GM23248 (cell line): ENCODE measurements at regions not wholly inside any gene's neighbourhood (a gene's known extent, or its start where the extent isn't known, plus 50 kb on each side); places are given as distances from the start of the nearest gene placed in this dataset.

Experiments
- DNase-seq: peaks from one replicate; pipeline ENCODE4 v3.0.0-alpha.2; 2015
- H2AFZ ChIP-seq: fragments of 200-600 bp; sonication (generic); 2 replicates; pipeline ENCODE4 v1.6.1; 2016; ENCODE audit warnings: antibody characterized with exemption
- H3F3A ChIP-seq: fragments of 200-600 bp; sonication (generic); 2 replicates; pipeline ENCODE4 v1.6.1; 2016; ENCODE audit warnings: mild to moderate bottlenecking, antibody characterized with exemption, mixed run types; ENCODE audit not compliant: insufficient read depth
- H3K27ac ChIP-seq: fragments of 200-600 bp; sonication (generic); 2 replicates; pipeline ENCODE4 v1.5.1; 2016; ENCODE audit warnings: mild to moderate bottlenecking
- H3K27me3 ChIP-seq: fragments of 200-600 bp; sonication (generic); replicated peaks from 2 replicates; pipeline ENCODE4 v1.6.1; 2016; ENCODE audit warnings: mild to moderate bottlenecking; ENCODE audit not compliant: insufficient read depth
- H3K36me3 ChIP-seq: fragments of 200-600 bp; sonication (generic); 2 replicates; pipeline ENCODE4 v1.6.1; 2016; ENCODE audit warnings: low read depth, mild to moderate bottlenecking
- H3K4me1 ChIP-seq: fragments of 200-600 bp; sonication (generic); 2 replicates; pipeline ENCODE4 v1.6.1; 2016; ENCODE audit warnings: mild to moderate bottlenecking; ENCODE audit not compliant: insufficient read depth
- H3K4me2 ChIP-seq: fragments of 200-600 bp; sonication (generic); one replicate; pipeline ENCODE4 v1.6.1; 2016; ENCODE audit warnings: mild to moderate bottlenecking; ENCODE audit not compliant: unreplicated experiment
- H3K4me3 ChIP-seq: fragments of 200-600 bp; sonication (generic); 2 replicates; pipeline ENCODE4 v1.5.1; 2016; ENCODE audit warnings: mild to moderate bottlenecking
- H3K79me2 ChIP-seq: fragments of 200-600 bp; sonication (generic); 2 replicates; pipeline ENCODE4 v1.6.1; 2016; ENCODE audit warnings: mild to moderate bottlenecking; ENCODE audit not compliant: insufficient read depth
- H3K9ac ChIP-seq: fragments of 200-600 bp; sonication (generic); 2 replicates; pipeline ENCODE4 v1.6.1; 2016; ENCODE audit warnings: mild to moderate bottlenecking
- H3K9me2 ChIP-seq: fragments of 200-600 bp; sonication (generic); 2 replicates; pipeline ENCODE4 v1.6.1; 2016; ENCODE audit warnings: mixed run types, mild to moderate bottlenecking, moderate library complexity; ENCODE audit not compliant: insufficient read depth
- H3K9me3 ChIP-seq: fragments of 200-600 bp; sonication (generic); one replicate; pipeline ENCODE4 v1.6.1; 2017; ENCODE audit warnings: low read depth
- H4K20me1 ChIP-seq: fragments of 200-600 bp; sonication (generic); 2 replicates; pipeline ENCODE4 v1.6.0; 2016; ENCODE audit not compliant: insufficient read depth
- EZH2 ChIP-seq: fragments of 200-600 bp; sonication (generic); IDR thresholded peaks from 2 replicates; pipeline ENCODE4 v1.6.1; 2018; ENCODE audit warnings: antibody characterized with exemption, mild to moderate bottlenecking; ENCODE audit not compliant: insufficient read depth, poor library complexity, severe bottlenecking
- EZH2phosphoT487 ChIP-seq: fragments of 200-600 bp; sonication (generic); IDR thresholded peaks from 2 replicates; pipeline ENCODE4 v1.6.1; 2018; ENCODE audit warnings: antibody characterized with exemption, moderate library complexity, mild to moderate bottlenecking, low read depth; ENCODE audit not compliant: insufficient read depth
- WGBS, 2 experiments: methylation state at CpG; one replicate each; pipeline ENCODE4 v1.1.6; 2015 to 2017; ENCODE audit warnings: low lambda C conversion rate in 2 of 2, low coverage in 1 of 2; ENCODE audit errors: missing lambda C conversion rate in 2 of 2; 5-methylcytosine and 5-hydroxymethylcytosine counted together
- in situ Hi-C: fragments of 300-500 bp; cut with MboI; formaldehyde crosslinking; loops from 2 replicates; pipeline ENCODE4 v1.15.0; 2020

GRCh38 chr1:63099188-63099587 is 223.2 kb upstream of the FOXD3 start:
- H3K4me3 ChIP-seq: no peak overlapping the region
- H4K20me1 ChIP-seq: no peaks in the 10 kb centered on the region
- no peak for DNase-seq
- no peaks in the 10 kb centered on the region for H3K36me3 ChIP-seq
- H2AFZ ChIP-seq: no peak overlapping the region
- no peaks in the 10 kb centered on the region for H3K9me3 ChIP-seq
- H3K9ac ChIP-seq: no peak overlapping the region
- H3K79me2 ChIP-seq: no peaks in the 10 kb centered on the region
- H3K4me2 ChIP-seq: no peak overlapping the region
- H3F3A ChIP-seq: no peaks in the 10 kb centered on the region
- H3K27ac ChIP-seq: no peak overlapping the region
- no peaks in the 10 kb centered on the region; the same call in 1 of the 2 replicates for H3K27me3 ChIP-seq
- no peak for TF ChIP-seq EZH2
- H3K4me1 ChIP-seq: no peaks in the 10 kb centered on the region
- in situ Hi-C loops: no loop called here
- H3K9me2 ChIP-seq: no peaks in the 10 kb centered on the region
- WGBS, 2 experiments: 0% methylated on average over 2 of the region's 2 CpGs

DNA sequence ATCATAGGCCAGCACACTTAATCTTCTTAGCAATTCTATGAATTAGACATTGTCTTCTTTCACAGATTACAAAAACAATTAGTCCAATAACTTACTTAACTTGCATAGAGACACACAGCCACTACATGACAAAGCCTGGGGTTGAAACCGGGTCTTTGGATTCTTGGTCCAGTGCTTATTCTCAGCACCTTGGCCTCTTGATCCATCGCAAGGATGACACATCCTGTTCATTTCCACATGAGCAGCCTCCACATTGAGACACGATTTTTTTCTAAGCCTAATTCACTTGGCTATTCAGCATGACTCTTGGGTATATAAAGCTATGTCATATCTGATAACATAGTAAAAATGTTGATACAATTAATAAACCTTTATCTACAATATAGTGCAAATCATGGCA is 221.0 kb upstream of the FOXD3 start:
- Histone ChIP-seq H4K20me1 (no peaks in the 10 kb centered on the region), H3K79me2 (no peaks in the 10 kb centered on the region), H3K9me2 (no peaks in the 10 kb centered on the region), H3K27ac (no peak overlapping the region), H3K36me3 (no peaks in the 10 kb centered on the region), H3K4me1 (no peaks in the 10 kb centered on the region), H2AFZ (no peak overlapping the region), H3F3A (no peaks in the 10 kb centered on the region), H3K9ac (no peak overlapping the region), H3K9me3 (no peaks in the 10 kb centered on the region), H3K4me2 (no peak overlapping the region), H3K4me3 (no peak overlapping the region), H3K27me3 (peaks cover 9% of the 10 kb centered on the region; the same call in 1 of the 2 replicates)
- no peak for DNase-seq
- TF ChIP-seq EZH2phosphoT487 (no peak), EZH2 (no peak)
- in situ Hi-C loops: no loop called here
- 31 to 37% methylated on average over 3 of the region's 3 CpGs for WGBS, 2 experiments

DNA sequence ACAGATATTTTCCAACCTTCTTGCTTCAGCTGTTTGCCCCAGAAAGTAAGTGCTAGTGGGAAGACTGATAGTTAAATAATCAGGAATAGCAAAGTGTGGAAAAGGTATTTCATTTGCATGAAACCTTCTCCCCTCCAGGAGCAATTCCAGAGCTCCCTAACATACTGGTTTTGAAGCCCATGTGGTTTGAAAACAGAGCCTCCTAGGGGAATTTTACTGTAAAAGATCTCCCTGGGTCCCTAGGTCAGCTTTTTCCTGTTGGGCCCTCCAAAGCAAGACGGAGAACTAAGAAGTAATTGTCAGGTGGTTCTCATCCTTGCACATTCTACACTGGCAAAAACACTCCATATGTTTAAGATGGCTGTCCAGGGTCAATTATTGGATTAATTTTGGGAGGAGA is 218.7 kb upstream of the FOXD3 start:
- no peaks in the 10 kb centered on the region for H3F3A ChIP-seq
- H2AFZ ChIP-seq: no peak overlapping the region
- WGBS, 2 experiments: 0% methylated on average over 1 of the region's 1 CpG
- no peak overlapping the region for H3K27ac ChIP-seq
- H3K9me3 ChIP-seq: no peaks in the 10 kb centered on the region
- TF ChIP-seq EZH2 (no peak), EZH2phosphoT487 (no peak)
- H3K4me2 ChIP-seq: no peak overlapping the region
- H3K9ac ChIP-seq: no peak overlapping the region
- H4K20me1 ChIP-seq: no peaks in the 10 kb centered on the region
- no peaks in the 10 kb centered on the region for H3K36me3 ChIP-seq
- peaks cover 26% of the 10 kb centered on the region for H3K27me3 ChIP-seq
- in situ Hi-C loops: no loop called here
- no peaks in the 10 kb centered on the region for H3K9me2 ChIP-seq
- H3K4me3 ChIP-seq: no peak overlapping the region
- H3K4me1 ChIP-seq: no peaks in the 10 kb centered on the region
- no peak for DNase-seq
- H3K79me2 ChIP-seq: no peaks in the 10 kb centered on the region

GRCh38 chr1:63107066-63107465 is 215.3 kb upstream of the FOXD3 start:
- Histone ChIP-seq H3K27ac (no peak overlapping the region), H3K9me2 (no peaks in the 10 kb centered on the region), H4K20me1 (no peaks in the 10 kb centered on the region), H3K9me3 (no peaks in the 10 kb centered on the region), H3K9ac (no peak overlapping the region), H3K4me1 (no peaks in the 10 kb centered on the region), H2AFZ (no peak overlapping the region), H3K36me3 (no peaks in the 10 kb centered on the region), H3K27me3 (peaks cover 39% of the 10 kb centered on the region), H3K79me2 (no peaks in the 10 kb centered on the region), H3F3A (peaks cover 9% of the 10 kb centered on the region), H3K4me3 (no peak overlapping the region), H3K4me2 (no peak overlapping the region)
- in situ Hi-C loops: no loop called here
- no peak for TF ChIP-seq EZH2phosphoT487
- TF ChIP-seq EZH2: no peak
- 0 to 9% methylated on average over 1 of the region's 1 CpG for WGBS, 2 experiments
- no peak for DNase-seq

GRCh38 chr1:63108206-63108605 is 214.2 kb upstream of the FOXD3 start:
- H3K4me1 ChIP-seq: no peaks in the 10 kb centered on the region
- no peaks in the 10 kb centered on the region for H3K9me3 ChIP-seq
- H3K27ac ChIP-seq: no peak overlapping the region
- no peak overlapping the region for H3K4me3 ChIP-seq
- H3F3A ChIP-seq: peaks cover 15% of the 10 kb centered on the region
- H3K27me3 ChIP-seq: peaks cover 44% of the 10 kb centered on the region
- H3K36me3 ChIP-seq: no peaks in the 10 kb centered on the region
- H3K9ac ChIP-seq: no peak overlapping the region
- no peaks in the 10 kb centered on the region for H3K9me2 ChIP-seq
- no peaks in the 10 kb centered on the region for H4K20me1 ChIP-seq
- no peak overlapping the region for H3K4me2 ChIP-seq
- DNase-seq: no peak
- H2AFZ ChIP-seq: no peak overlapping the region
- 15 to 30% methylated on average over 1 of the region's 1 CpG for WGBS, 2 experiments
- no peaks in the 10 kb centered on the region for H3K79me2 ChIP-seq
- TF ChIP-seq EZH2: no peak
- no peak for TF ChIP-seq EZH2phosphoT487
- in situ Hi-C loops: no loop called here
